Esophagus squamous epithelium (tissue), 4 donors: ENCODE measurements at regions not wholly inside any gene's neighbourhood (a gene's known extent, or its start where the extent isn't known, plus 50 kb on each side); places are given as distances from the start of the nearest gene placed in this dataset.

Experiments
- POLR2A ChIP-seq, 4 donors: fragments of 450-650 bp; IDR thresholded peaks; one replicate each; pipeline ENCODE4 v1.6.1; 2017; ENCODE audit warnings: antibody characterized with exemption in 4 of 4, mild to moderate bottlenecking in 4 of 4, moderate library complexity in 3 of 4
- TF ChIP-seq, protein P1 (sequence below), 6 experiments: fragments of 450-650 bp in 4 of 6; fragments of 200-600 bp in 2 of 6; sonication (generic) in 2 of 6; IDR thresholded peaks; one replicate each; pipeline ENCODE4 v1.5.1; 2016 to 2019; ENCODE audit warnings: antibody characterized with exemption in 6 of 6, mild to moderate bottlenecking in 4 of 6, moderate library complexity in 4 of 6

DNA sequence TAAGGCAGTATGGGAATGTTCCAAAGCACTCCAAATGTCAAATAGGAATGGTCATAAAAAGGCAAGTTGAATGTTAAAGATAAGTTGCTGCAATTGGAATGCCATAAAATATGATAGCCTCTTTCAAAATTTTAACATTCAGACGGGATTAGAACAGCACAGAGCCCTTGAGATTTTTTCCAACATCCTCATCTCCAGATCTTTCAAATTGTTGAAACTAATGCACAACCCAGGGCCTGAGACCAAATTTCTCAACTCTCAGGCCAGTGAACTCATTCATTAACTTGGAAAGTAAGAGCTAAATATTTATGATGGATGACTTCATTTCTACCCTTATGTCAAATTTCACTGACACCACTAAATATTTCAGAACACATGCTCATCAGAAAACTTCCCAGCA, 346.5 kb upstream of the XYLT1 start:
- no peak for TF ChIP-seq POLR2A (IDR thresholded peaks at IDR 0.05)
- TF ChIP-seq, protein P1, sequence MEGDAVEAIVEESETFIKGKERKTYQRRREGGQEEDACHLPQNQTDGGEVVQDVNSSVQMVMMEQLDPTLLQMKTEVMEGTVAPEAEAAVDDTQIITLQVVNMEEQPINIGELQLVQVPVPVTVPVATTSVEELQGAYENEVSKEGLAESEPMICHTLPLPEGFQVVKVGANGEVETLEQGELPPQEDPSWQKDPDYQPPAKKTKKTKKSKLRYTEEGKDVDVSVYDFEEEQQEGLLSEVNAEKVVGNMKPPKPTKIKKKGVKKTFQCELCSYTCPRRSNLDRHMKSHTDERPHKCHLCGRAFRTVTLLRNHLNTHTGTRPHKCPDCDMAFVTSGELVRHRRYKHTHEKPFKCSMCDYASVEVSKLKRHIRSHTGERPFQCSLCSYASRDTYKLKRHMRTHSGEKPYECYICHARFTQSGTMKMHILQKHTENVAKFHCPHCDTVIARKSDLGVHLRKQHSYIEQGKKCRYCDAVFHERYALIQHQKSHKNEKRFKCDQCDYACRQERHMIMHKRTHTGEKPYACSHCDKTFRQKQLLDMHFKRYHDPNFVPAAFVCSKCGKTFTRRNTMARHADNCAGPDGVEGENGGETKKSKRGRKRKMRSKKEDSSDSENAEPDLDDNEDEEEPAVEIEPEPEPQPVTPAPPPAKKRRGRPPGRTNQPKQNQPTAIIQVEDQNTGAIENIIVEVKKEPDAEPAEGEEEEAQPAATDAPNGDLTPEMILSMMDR (IDR thresholded peaks at IDR 0.05), result no peak
